BJ (cell line): ENCODE measurements at regions not wholly inside any gene's neighbourhood (a gene's known extent, or its start where the extent isn't known, plus 50 kb on each side); places are given as distances from the start of the nearest gene placed in this dataset.

ENCODE experiments used
- CTCF ChIA-PET: fragments of 350-600 bp; formaldehyde crosslinking; extraction: SDS; loops from one replicate; lab custom pipeline; 2021; ENCODE audit warnings: antibody characterized with exemption, inconsistent platforms; lab: Yijun Ruan, JAX
- POLR2A ChIA-PET: fragments of 300-600 bp; sonication (Branson Sonifier 250); formaldehyde crosslinking; extraction: SDS; loops from one replicate; lab custom pipeline; 2021; ENCODE audit warnings: antibody characterized with exemption; lab: Charles Lee
- DNase-seq: peaks from one replicate; pipeline ENCODE4 v3.0.0-alpha.2; 2011; ENCODE audit warnings: low read depth
- H3K27me3 ChIP-seq: 2 replicates; pipeline ENCODE4 v1.6.0; 2011; ENCODE audit warnings: low read length; ENCODE audit not compliant: control insufficient read depth, insufficient read depth
- H3K36me3 ChIP-seq: 2 replicates; pipeline ENCODE4 v1.5.1; 2011; ENCODE audit warnings: low read length; ENCODE audit not compliant: control insufficient read depth, insufficient read depth
- H3K4me3 ChIP-seq: 2 replicates; pipeline ENCODE4 v1.5.1; 2011; ENCODE audit warnings: low read depth, mild to moderate bottlenecking, control low read depth, low read length
- TF ChIP-seq, protein P1 (sequence below): IDR thresholded peaks from 2 replicates; pipeline ENCODE4 v1.5.1; 2011; ENCODE audit warnings: low read depth, mild to moderate bottlenecking, control low read depth, inconsistent platforms, low read length, moderate library complexity; ENCODE audit not compliant: insufficient read depth

DNA sequence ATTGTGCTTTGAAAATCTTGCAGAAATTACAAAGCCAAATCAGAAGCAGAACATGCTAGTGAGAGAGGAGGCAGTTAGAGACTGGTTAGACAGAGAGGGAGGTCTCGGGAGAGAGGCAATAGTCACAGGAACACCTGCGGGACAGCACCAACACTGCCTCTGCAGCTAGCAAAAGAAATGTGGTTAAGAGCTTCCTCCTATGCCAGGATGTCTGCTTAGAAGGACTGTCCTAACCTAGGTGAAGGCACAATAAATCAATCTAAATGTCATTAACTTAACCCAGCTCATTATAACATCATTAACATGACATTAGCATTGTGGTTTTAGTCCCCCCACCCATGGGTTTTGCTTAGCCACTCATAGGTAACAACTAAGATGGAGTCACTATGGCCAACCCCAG is 726.7 kb downstream of the PCDH18 start:
- Histone ChIP-seq H3K27me3 (no peaks in the 10 kb centered on the region), H3K36me3 (no peaks in the 10 kb centered on the region), H3K4me3 (no peak overlapping the region)
- no peak for DNase-seq
- ChIA-PET POLR2A (no interaction called here), CTCF (no interaction called here)
- TF ChIP-seq, protein P1, sequence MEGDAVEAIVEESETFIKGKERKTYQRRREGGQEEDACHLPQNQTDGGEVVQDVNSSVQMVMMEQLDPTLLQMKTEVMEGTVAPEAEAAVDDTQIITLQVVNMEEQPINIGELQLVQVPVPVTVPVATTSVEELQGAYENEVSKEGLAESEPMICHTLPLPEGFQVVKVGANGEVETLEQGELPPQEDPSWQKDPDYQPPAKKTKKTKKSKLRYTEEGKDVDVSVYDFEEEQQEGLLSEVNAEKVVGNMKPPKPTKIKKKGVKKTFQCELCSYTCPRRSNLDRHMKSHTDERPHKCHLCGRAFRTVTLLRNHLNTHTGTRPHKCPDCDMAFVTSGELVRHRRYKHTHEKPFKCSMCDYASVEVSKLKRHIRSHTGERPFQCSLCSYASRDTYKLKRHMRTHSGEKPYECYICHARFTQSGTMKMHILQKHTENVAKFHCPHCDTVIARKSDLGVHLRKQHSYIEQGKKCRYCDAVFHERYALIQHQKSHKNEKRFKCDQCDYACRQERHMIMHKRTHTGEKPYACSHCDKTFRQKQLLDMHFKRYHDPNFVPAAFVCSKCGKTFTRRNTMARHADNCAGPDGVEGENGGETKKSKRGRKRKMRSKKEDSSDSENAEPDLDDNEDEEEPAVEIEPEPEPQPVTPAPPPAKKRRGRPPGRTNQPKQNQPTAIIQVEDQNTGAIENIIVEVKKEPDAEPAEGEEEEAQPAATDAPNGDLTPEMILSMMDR, result no peak

DNA sequence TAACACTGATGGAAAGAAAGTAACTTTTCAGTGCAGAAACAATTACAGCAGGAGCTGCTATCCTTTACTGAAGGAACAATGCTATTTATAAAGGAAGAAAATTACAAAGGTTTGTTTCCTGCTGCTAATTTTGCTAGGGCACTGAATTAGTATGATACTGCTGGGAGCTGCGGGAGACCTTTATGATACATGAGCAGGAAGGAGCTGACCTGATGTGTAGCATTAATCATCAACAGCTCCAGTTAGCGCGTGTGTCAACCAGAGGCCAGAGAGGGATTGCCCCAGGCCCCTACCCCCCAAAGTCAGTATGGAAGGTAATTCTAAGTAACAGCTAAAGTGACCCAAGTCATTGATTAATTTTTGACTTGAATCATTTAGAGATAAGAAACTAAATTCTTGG is 728.9 kb downstream of the PCDH18 start:
- TF ChIP-seq, protein P1, result no peak
- DNase-seq, result no peak
- ChIA-PET CTCF (no interaction called here), POLR2A (no interaction called here)
- H3K4me3 ChIP-seq, result no peak overlapping the region
- H3K36me3 ChIP-seq, result no peaks in the 10 kb centered on the region
- H3K27me3 ChIP-seq, result no peaks in the 10 kb centered on the region

DNA sequence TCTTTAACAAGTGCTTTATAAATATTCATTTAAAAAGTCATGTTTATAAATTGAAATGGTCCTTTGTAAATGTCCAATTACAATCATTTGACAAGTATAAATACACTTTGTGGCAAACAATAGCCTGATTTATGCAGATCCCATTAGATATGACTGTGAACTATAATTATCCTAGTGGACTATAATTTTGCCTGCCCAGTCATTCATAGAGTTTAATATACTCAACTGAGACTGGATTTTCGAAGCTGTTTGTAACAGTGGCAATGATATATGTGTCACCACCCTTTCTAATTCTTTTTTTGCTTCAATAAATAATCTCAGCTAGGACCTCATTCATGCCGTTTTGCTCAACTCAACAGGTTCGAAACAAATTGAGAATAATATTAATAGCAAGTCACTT is 732.0 kb downstream of the PCDH18 start:
- CTCF ChIA-PET, result no interaction called here
- POLR2A ChIA-PET, result no interaction called here
- TF ChIP-seq, protein P1, result no peak
- no peak for DNase-seq
- Histone ChIP-seq H3K36me3 (no peaks in the 10 kb centered on the region), H3K27me3 (no peaks in the 10 kb centered on the region), H3K4me3 (no peak overlapping the region)

DNA sequence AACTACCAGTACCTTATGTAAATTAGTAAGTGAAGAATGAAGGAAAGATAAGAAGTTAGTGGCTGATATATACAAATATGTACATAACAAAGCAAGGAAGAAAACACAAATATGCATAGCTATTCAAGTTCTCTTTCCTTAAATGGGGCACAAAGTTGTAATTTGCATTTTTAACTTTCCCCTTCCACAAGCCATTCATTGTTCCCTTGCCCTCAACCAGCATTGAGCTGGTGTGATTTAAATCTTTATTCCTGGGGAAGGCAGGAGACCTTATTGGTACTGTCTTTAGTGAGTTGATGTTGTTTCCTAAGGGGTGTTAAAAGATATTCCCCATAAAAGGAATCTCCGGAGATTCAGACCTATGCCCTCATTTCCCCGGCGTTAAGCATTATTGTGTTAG is 735.3 kb downstream of the PCDH18 start:
- TF ChIP-seq, protein P1, result no peak
- ChIA-PET CTCF (no interaction called here), POLR2A (no interaction called here)
- Histone ChIP-seq H3K36me3 (no peaks in the 10 kb centered on the region), H3K27me3 (no peaks in the 10 kb centered on the region), H3K4me3 (no peak overlapping the region)
- DNase-seq, result no peak

DNA sequence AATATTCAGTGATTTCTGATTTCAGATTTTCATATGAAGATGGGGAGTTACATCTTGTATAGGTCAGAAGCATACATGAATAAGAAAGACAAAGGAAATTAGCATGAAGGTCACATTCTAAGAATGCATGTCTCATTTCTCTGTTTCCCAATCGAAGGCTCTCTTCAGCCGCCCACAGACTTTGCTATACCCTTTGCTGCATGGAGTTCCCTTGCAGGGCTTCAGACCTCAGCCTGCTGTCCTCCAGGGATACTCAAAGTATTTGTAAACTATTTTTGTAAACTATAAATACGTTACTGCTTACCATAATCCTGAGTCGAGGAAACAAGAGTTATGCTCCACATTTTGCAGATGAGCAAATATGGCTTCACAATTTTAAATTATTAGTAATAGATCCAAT is 738.4 kb downstream of the PCDH18 start:
- CTCF ChIA-PET, result no interaction called here
- DNase-seq, result no peak
- Histone ChIP-seq H3K36me3 (no peaks in the 10 kb centered on the region), H3K27me3 (no peaks in the 10 kb centered on the region), H3K4me3 (no peak overlapping the region)
- POLR2A ChIA-PET, result no interaction called here
- TF ChIP-seq, protein P1, result no peak
